T47D (cell line): ENCODE measurements at regions not wholly inside any gene's neighbourhood (a gene's known extent, or its start where the extent isn't known, plus 50 kb on each side); places are given as distances from the start of the nearest gene placed in this dataset.
"Not testable (repeated sequence)": the region's sequence is repeated elsewhere in the genome, so short reads cannot be mapped to it uniquely, and the experiment has no call there.

Source experiments
- DNase-seq, 2 experiments: peaks; one replicate each; pipeline versions ENCODE4 v3.0.0 to v3.0.0-alpha.2; 2011 to 2012; ENCODE audit warnings: low read depth in 1 of 2, low spot score in 1 of 2
- JUND ChIP-seq: IDR thresholded peaks from 2 replicates; pipeline ENCODE4 v1.6.1; 2012; ENCODE audit warnings: low read depth
- in situ Hi-C: cut with HindIII; loops from 2 replicates; pipeline ENCODE4 v1.10.0; 2016; ENCODE audit warnings: low sequenced_read_pairs, low pct_unique_long_range_greater_than_20kb

DNA sequence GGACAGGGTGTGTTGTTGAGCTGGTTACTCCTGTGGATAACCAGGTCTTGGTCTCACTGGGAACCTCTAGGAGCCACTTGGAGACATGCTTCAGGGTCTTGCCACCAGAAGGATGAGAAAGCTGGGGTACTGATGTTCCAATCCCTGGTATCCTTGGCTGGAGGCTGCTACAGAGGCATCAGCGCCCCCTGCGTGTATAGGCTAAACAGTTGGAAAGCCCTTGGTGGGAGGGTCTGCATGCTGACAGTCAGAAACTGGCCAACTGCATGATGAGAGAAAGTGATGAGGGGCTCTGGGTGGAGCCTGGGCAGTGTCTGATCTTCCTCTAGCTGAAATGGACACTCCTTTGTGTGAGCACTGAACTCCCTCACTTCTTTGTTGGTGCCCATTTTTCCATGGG, 536.9 kb downstream of the XYLT1 start:
- in situ Hi-C loops, result no loop called here
- TF ChIP-seq JUND, result no peak
- DNase-seq, result no peak

DNA sequence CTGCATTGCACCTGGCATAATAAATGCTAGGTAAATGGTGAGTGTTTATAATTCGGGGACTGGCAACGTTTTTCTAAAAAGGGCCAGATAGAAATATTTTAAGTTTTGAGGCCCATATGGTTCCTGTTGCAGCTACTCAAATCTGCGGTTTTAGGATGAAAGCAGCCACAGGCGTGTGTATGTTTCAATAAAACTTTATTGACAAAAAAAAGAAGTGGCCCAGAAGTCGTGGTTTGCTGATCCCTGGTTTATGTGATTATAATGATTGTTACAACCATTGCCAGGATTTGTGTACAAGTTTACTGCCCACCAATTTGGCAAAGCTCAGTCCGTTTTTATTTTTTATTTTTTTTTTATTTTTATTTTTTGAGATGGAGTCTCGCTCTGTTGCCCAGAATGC, 536.1 kb downstream of the XYLT1 start:
- in situ Hi-C loops, result no loop called here
- no peak for TF ChIP-seq JUND
- no peak for DNase-seq

DNA sequence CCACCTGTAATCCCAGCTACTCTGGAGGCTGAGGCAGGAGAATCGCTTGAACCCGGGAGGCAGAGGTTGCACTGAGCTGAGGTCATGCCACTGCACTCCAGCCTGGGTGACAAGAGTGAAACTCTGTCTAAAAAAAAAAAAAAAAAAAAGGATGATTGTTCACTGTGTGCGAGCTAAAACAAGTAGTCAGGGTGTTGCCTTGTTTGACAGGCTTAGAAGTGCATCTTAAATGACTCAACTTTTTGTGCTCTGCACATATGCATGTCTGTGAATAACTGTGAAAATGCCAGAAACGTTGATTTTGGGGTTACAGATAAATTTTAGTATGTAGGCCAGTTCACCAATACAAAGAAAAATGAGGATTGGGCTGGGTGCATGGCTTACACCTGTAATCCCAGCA, 534.9 kb downstream of the XYLT1 start:
- DNase-seq, in situ Hi-C loops: not testable (repeated sequence)

DNA sequence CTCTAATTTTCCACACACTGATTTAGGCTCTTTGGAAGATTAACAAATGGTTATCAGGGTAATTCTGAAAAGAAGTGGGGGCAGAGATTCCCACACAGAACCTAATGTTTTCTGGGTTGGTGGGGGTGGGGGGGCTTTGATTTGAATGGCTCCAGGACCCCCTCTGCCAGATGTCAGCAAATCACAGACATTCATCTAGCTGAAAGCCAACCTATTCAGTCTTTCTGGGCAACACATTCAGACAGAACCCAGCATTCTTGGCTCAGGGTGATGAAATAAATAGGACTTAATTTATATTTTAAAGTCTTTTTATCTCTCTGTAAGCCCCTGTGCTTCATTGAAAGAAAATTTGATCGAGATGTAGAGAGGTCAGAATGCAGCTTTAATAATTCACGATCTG, 533.2 kb downstream of the XYLT1 start:
- DNase-seq, result no peak
- no peak for TF ChIP-seq JUND
- in situ Hi-C loops, result no loop called here

DNA sequence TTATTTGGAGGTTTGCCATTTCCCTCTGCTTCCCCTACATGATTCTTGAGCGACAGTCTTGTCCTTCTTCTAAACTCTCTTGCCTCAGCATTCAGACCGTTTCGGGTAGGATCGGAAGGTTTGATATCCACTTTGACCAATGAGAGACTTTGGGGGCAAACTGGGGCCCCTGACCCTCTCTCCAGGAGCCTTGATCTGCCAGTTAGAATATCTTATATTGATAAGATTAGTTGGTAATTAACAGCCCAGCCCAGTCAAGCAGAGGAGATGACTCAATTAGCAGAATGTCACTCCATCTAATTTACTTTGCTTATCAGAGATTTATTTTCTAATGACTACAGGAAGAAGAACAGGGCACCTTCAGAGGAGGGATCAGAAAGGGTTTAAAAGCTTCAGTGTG, 532.8 kb downstream of the XYLT1 start:
- TF ChIP-seq JUND, result no peak
- in situ Hi-C loops, result no loop called here
- DNase-seq, result no peak

DNA sequence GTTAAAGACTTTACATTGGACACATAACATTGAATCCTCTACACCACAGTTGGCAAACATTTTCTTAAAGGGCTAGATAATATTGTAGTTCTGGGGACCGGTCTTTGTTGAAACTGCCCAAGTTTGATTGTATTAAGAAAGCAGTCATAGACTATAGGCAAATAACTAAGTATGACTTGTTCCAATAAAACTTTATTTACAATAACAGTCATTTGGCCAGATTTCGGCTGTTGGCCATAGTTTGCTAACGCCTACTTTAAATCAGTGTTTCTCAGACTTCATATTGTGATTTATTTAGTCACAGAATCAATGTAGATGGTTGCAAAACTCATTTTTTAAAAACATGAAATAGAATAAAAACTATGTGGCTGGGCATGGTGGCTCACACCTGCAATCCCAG, 531.8 kb downstream of the XYLT1 start:
- TF ChIP-seq JUND, result no peak
- in situ Hi-C loops, result no loop called here
- no peak for DNase-seq

DNA sequence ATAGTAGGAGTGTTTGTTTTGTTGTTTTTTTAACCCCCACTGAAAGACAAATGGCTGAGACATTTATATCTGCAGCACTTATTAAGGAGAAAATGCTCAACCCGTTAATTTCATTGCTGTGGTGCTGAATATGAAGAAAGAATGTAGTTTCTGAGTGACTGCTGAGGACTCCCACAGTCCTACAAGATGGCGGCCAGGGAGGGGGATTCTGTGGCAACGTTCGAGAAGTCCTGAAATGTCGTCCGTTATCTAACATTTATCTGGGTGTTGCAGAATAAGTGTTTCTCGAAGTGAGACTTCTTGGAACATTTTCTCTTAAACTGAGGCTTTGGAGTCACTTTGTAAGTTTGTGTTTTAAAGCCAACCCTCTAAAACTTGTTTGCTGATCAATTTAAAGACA, 530.4 kb downstream of the XYLT1 start:
- DNase-seq, result peak in 1 of 2 experiments; percentile 25
- TF ChIP-seq JUND, result no peak
- in situ Hi-C loops, result no loop called here

DNA sequence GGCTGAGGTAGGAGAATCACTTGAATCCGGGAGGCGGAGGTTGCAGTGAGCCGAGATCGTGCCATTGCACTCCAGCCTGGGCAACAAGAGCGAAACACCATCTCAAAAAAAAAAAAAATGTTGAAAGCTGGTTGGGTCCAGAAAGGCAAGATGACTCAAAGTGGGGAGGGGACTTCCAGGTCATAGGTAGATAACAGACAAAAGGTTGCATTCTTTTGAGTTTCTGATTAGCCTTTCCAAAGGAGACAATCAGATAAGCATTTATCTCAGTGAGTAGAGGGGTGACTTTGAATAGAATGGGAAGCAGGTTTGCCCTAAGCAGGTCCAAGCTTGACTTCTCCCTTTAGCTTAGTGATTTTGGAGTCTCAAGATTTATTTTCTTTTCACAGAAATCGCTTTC, 527.9 kb downstream of the XYLT1 start:
- DNase-seq, in situ Hi-C loops: not testable (repeated sequence)

DNA sequence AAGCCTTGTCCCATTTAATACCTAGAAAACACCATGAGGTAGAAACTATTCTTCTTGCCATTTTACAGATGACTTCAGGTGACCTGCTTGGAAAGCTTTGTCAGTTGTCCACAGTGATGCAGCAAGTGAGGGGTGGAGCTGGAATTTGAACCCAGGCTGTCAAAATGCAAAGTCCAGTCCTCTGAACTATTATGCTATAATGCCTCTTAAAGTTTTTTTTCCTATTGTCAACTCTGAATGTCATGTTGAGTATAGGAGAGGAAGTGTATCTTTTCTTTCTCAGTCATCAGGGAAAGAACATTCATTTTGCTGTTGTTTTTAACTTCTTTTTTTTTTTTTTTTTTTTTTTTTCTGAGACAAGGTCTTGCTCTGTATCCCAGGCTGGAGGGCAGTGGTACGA, 525.6 kb downstream of the XYLT1 start:
- DNase-seq, result no peak
- no peak for TF ChIP-seq JUND
- in situ Hi-C loops, result no loop called here

DNA sequence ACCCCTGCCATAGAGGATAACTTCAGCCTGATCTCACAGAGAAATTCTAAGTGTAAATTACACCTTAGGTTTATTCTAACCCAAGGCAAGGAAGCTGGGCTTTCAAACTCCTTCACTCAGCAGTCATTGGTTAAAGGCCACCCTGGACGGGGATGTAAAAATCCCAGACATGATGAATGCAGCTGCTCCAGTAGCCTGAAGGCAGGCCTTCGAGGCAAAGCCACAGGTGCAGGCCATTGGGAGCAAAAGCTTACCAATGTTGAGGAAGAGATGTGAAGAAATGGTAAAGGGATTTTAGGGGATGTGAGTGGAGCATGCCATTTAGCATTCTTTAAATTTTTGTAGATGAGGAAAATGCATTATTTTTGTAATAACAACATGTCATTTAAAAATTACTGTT, 514.4 kb downstream of the XYLT1 start:
- DNase-seq, result no peak
- TF ChIP-seq JUND, result no peak
- in situ Hi-C loops, result no loop called here

DNA sequence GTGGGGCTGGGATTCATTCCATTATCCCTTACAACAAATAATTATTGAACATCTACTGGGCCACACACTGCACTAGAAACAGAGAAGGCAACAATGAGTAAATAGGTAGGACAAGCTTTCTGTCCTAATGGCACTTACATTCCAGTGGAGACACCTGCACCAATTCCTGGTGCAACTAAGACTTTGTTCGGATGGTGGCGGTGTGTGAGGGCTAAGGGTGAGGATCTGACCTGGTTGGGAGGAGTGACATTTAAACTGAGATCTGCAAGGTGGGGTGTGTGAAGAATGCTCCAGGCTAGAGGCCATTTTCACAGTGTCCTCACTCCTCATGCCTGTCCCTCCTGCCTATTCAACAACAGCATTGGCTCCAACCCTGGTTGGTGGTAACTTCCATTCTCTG, 510.0 kb downstream of the XYLT1 start:
- TF ChIP-seq JUND, result no peak
- in situ Hi-C loops, result no loop called here
- peak in 1 of 2 experiments; percentile 43 for DNase-seq

DNA sequence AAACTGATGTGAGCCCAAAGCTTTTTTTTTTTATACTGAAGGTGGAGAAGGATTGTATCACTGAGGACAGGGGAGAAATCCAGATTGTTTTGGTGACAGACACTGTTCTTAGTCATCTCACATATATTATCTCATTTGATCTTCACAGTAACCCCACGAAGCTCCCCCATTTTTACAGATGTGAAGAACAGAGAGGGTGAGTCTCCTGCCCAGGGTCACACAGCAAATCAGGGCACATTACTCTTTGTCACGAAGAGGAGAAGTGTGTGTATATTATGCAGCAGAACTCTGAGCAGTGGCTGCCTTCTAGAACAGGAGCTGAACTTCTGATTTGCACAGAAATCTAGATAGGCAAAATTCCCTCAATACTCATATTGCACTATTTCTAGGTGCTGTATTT, 504.3 kb downstream of the XYLT1 start:
- no peak for TF ChIP-seq JUND
- in situ Hi-C loops, result no loop called here
- DNase-seq, result no peak

DNA sequence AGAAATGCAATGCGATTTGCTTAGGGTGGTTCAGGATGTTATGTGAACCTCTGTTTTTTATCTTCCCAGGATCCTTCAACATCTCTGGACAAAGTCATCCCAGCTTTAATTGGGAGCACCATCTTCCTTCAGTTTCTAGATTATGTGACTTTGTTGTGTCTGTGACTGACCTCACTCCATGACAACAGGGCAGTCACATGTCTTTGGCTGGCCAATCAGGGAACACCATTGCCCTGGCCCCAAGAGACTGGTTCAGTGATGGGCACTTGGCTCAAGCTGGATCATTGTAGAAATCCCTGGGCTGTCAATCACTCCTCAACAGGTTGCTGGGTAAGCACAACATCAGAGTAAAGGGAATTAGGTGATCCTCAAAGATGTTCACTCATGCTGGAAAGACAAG, 499.7 kb downstream of the XYLT1 start:
- DNase-seq, result peak in 1 of 2 experiments; percentile 28
- in situ Hi-C loops, result no loop called here
- TF ChIP-seq JUND, result no peak

DNA sequence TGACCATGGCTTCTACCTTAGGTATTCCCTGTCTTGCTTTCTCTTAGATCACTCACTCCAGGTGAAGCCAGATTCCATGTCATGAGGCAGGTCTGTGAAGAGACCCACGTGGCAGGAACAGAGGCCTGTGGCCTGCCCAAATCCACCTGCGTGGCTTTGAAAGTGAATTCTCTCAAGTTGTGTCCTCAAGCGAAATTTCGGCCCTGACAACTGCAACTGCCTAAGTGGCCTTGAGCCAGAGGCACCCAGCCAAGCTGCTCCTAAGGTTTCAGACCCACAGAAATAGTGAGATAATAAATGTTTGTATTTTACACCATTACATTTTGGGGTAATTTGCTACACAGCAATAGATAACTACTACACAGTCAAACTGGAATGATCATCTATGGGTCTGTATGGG, 497.9 kb downstream of the XYLT1 start:
- no peak for TF ChIP-seq JUND
- DNase-seq, result peak in 1 of 2 experiments; percentile 86
- in situ Hi-C loops, result no loop called here
